ENCODE measurements at regions not wholly inside any gene's neighbourhood (a gene's known extent, or its start where the extent isn't known, plus 50 kb on each side); places are given as distances from the start of the nearest gene placed in this dataset.
A peak's percentile ranks its signal among the peaks of the same experiment; 100 is the strongest.

- TF ChIP-seq, protein P1, sequence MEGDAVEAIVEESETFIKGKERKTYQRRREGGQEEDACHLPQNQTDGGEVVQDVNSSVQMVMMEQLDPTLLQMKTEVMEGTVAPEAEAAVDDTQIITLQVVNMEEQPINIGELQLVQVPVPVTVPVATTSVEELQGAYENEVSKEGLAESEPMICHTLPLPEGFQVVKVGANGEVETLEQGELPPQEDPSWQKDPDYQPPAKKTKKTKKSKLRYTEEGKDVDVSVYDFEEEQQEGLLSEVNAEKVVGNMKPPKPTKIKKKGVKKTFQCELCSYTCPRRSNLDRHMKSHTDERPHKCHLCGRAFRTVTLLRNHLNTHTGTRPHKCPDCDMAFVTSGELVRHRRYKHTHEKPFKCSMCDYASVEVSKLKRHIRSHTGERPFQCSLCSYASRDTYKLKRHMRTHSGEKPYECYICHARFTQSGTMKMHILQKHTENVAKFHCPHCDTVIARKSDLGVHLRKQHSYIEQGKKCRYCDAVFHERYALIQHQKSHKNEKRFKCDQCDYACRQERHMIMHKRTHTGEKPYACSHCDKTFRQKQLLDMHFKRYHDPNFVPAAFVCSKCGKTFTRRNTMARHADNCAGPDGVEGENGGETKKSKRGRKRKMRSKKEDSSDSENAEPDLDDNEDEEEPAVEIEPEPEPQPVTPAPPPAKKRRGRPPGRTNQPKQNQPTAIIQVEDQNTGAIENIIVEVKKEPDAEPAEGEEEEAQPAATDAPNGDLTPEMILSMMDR (IDR thresholded peaks at IDR 0.05; ENCODE audit: low read depth, low read length, missing input control): no peak
- no peak for TF ChIP-seq YY1 (IDR thresholded peaks at IDR 0.05)
- no peak for TF ChIP-seq EGR1 (IDR thresholded peaks at IDR 0.05; ENCODE audit: low read depth in 2 of 2)
- no peak for TF ChIP-seq NR2F2 (IDR thresholded peaks at IDR 0.05)
- peak in 1 of 2 donors; percentile 19 for TF ChIP-seq HNF4A (conservative IDR thresholded peaks at IDR 0.05)
- TF ChIP-seq, protein P2, sequence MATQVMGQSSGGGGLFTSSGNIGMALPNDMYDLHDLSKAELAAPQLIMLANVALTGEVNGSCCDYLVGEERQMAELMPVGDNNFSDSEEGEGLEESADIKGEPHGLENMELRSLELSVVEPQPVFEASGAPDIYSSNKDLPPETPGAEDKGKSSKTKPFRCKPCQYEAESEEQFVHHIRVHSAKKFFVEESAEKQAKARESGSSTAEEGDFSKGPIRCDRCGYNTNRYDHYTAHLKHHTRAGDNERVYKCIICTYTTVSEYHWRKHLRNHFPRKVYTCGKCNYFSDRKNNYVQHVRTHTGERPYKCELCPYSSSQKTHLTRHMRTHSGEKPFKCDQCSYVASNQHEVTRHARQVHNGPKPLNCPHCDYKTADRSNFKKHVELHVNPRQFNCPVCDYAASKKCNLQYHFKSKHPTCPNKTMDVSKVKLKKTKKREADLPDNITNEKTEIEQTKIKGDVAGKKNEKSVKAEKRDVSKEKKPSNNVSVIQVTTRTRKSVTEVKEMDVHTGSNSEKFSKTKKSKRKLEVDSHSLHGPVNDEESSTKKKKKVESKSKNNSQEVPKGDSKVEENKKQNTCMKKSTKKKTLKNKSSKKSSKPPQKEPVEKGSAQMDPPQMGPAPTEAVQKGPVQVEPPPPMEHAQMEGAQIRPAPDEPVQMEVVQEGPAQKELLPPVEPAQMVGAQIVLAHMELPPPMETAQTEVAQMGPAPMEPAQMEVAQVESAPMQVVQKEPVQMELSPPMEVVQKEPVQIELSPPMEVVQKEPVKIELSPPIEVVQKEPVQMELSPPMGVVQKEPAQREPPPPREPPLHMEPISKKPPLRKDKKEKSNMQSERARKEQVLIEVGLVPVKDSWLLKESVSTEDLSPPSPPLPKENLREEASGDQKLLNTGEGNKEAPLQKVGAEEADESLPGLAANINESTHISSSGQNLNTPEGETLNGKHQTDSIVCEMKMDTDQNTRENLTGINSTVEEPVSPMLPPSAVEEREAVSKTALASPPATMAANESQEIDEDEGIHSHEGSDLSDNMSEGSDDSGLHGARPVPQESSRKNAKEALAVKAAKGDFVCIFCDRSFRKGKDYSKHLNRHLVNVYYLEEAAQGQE (IDR thresholded peaks at IDR 0.05): no peak
- no peak for TF ChIP-seq SP1 (IDR thresholded peaks at IDR 0.05)
- TF ChIP-seq ZBTB33 (IDR thresholded peaks at IDR 0.05): no peak
- TF ChIP-seq, protein P3, sequence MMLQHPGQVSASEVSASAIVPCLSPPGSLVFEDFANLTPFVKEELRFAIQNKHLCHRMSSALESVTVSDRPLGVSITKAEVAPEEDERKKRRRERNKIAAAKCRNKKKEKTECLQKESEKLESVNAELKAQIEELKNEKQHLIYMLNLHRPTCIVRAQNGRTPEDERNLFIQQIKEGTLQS (IDR thresholded peaks at IDR 0.05): no peak
- no peak for TF ChIP-seq JUND (IDR thresholded peaks at IDR 0.05)
- TF ChIP-seq, protein P4, sequence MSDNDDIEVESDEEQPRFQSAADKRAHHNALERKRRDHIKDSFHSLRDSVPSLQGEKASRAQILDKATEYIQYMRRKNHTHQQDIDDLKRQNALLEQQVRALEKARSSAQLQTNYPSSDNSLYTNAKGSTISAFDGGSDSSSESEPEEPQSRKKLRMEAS (IDR thresholded peaks at IDR 0.05): no peak
- TF ChIP-seq TAF1 (conservative IDR thresholded peaks at IDR 0.05): no peak
- no peak for TF ChIP-seq GABPA (IDR thresholded peaks at IDR 0.05 in 1 of 2, conservative IDR thresholded peaks at IDR 0.05 in 1 of 2)
- no peak for TF ChIP-seq RAD21 (IDR thresholded peaks at IDR 0.05)
These were observed 372.2 kb upstream of the PKN2 start for GRCh38 chr1:88311907-88312306.
